ENCODE measurements at regions not wholly inside any gene's neighbourhood (a gene's known extent, or its start where the extent isn't known, plus 50 kb on each side); places are given as distances from the start of the nearest gene placed in this dataset.

DNA sequence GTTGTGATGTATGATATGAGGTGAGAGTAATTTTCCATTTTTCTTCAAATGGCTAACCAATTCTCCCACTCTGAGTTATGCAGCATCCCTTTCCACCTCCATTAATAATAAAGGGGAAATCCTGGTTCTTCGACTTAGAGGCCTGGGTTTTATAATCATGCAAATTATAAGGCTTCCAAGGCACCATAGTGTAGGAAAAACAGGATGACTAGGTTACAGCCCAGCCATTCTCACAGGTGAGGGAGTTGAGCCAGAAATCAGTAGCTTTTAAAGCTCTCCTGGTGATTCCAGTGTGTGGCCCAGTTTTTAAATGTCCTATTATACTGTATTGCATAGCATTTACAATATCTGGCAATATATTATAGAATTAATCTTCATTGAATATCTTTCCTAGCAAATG, 203.1 kb downstream of the ARHGEF9 start:
- Histone ChIP-seq H2AFZ (ENCODE audit: control insufficient read depth, low read length) (no peak overlapping the region), H3K9me3 (ENCODE audit: control insufficient read depth, low read depth, low read length) (no peaks in the 10 kb centered on the region), H3K36me3 (ENCODE audit: control insufficient read depth in 2 of 2, extremely low read depth in 1 of 2, insufficient read depth in 2 of 2, low read length in 2 of 2) (no peaks in the 10 kb centered on the region), H3K9ac (ENCODE audit: control insufficient read depth, extremely low read depth, insufficient read depth, low read length) (no peak overlapping the region), H3K27me3 (ENCODE audit: control insufficient read depth, extremely low read depth, insufficient read depth, low read length) (no peaks in the 10 kb centered on the region), H3K9me1 (ENCODE audit: control insufficient read depth, extremely low read depth, insufficient read depth, low read length) (no peaks in the 10 kb centered on the region), H3K4me1 (ENCODE audit: control insufficient read depth, extremely low read depth, insufficient read depth, low read length) (no peaks in the 10 kb centered on the region), H3K79me2 (ENCODE audit: control insufficient read depth, insufficient read depth, low read length) (no peaks in the 10 kb centered on the region), H3K4me3 (ENCODE audit: control insufficient read depth in 2 of 3, extremely low read depth in 1 of 3, insufficient read depth in 2 of 3, low read depth in 1 of 3, low read length in 3 of 3) (no peak overlapping the region), H3K4me2 (ENCODE audit: control insufficient read depth, extremely low read depth, insufficient read depth, low read depth, low read length) (no peak overlapping the region), H3K27ac (ENCODE audit: control insufficient read depth, insufficient read depth, low read length) (no peak overlapping the region), H4K20me1 (ENCODE audit: control insufficient read depth, extremely low read depth, insufficient read depth, low read length) (no peaks in the 10 kb centered on the region)
- TF ChIP-seq, protein P1, sequence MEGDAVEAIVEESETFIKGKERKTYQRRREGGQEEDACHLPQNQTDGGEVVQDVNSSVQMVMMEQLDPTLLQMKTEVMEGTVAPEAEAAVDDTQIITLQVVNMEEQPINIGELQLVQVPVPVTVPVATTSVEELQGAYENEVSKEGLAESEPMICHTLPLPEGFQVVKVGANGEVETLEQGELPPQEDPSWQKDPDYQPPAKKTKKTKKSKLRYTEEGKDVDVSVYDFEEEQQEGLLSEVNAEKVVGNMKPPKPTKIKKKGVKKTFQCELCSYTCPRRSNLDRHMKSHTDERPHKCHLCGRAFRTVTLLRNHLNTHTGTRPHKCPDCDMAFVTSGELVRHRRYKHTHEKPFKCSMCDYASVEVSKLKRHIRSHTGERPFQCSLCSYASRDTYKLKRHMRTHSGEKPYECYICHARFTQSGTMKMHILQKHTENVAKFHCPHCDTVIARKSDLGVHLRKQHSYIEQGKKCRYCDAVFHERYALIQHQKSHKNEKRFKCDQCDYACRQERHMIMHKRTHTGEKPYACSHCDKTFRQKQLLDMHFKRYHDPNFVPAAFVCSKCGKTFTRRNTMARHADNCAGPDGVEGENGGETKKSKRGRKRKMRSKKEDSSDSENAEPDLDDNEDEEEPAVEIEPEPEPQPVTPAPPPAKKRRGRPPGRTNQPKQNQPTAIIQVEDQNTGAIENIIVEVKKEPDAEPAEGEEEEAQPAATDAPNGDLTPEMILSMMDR (optimal IDR thresholded peaks at IDR 0.05 in 1 of 3, IDR thresholded peaks at IDR 0.05 in 1 of 3, conservative IDR thresholded peaks at IDR 0.05 in 1 of 3; ENCODE audit: extremely low read depth in 1 of 3, insufficient read depth in 2 of 3, low read length in 3 of 3): no peak
- TF ChIP-seq EZH2 (IDR thresholded peaks at IDR 0.05; ENCODE audit: low read length): no peak
- dilution Hi-C loops (cut with MboI; ENCODE audit: extremely low pct_ligation_motif_present, low sequenced_read_pairs): no loop called here
- DNase-seq (ENCODE audit: low read depth, low spot score) (no peak), FAIRE-seq (no peak)

DNA sequence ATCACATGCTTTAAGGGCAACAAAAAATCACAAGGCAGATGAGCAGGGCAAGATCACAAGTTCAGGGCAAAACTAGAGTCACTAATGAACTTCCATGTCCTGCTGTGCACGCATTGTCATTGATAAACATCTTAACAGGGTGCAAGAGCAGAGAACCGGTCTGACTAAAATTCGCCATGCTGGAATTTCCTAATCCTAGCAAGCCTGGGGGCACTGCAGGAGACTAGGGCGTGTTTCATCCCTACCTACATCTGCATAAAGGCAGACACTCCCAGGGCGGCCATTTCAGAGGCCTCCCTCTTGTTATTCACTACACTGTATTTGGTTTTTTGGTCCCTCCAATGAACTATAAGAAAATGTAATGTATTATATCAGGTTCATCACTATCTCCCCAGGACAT, 203.6 kb downstream of the ARHGEF9 start:
- TF ChIP-seq EZH2 (IDR thresholded peaks at IDR 0.05; ENCODE audit: low read length): no peak
- TF ChIP-seq, protein P1 (optimal IDR thresholded peaks at IDR 0.05 in 1 of 3, IDR thresholded peaks at IDR 0.05 in 1 of 3, conservative IDR thresholded peaks at IDR 0.05 in 1 of 3; ENCODE audit: extremely low read depth in 1 of 3, insufficient read depth in 2 of 3, low read length in 3 of 3): no peak
- Histone ChIP-seq H3K36me3 (ENCODE audit: control insufficient read depth in 2 of 2, extremely low read depth in 1 of 2, insufficient read depth in 2 of 2, low read length in 2 of 2) (no peaks in the 10 kb centered on the region), H3K4me1 (ENCODE audit: control insufficient read depth, extremely low read depth, insufficient read depth, low read length) (no peaks in the 10 kb centered on the region), H4K20me1 (ENCODE audit: control insufficient read depth, extremely low read depth, insufficient read depth, low read length) (no peaks in the 10 kb centered on the region), H3K79me2 (ENCODE audit: control insufficient read depth, insufficient read depth, low read length) (no peaks in the 10 kb centered on the region), H3K4me3 (ENCODE audit: control insufficient read depth in 2 of 3, extremely low read depth in 1 of 3, insufficient read depth in 2 of 3, low read depth in 1 of 3, low read length in 3 of 3) (no peak overlapping the region), H2AFZ (ENCODE audit: control insufficient read depth, low read length) (no peak overlapping the region), H3K9me3 (ENCODE audit: control insufficient read depth, low read depth, low read length) (no peaks in the 10 kb centered on the region), H3K27ac (ENCODE audit: control insufficient read depth, insufficient read depth, low read length) (no peak overlapping the region), H3K27me3 (ENCODE audit: control insufficient read depth, extremely low read depth, insufficient read depth, low read length) (no peaks in the 10 kb centered on the region), H3K9me1 (ENCODE audit: control insufficient read depth, extremely low read depth, insufficient read depth, low read length) (no peaks in the 10 kb centered on the region), H3K9ac (ENCODE audit: control insufficient read depth, extremely low read depth, insufficient read depth, low read length) (no peak overlapping the region), H3K4me2 (ENCODE audit: control insufficient read depth, extremely low read depth, insufficient read depth, low read depth, low read length) (no peak overlapping the region)
- no peak for DNase-seq (ENCODE audit: low read depth, low spot score)
- dilution Hi-C loops (cut with MboI; ENCODE audit: extremely low pct_ligation_motif_present, low sequenced_read_pairs): no loop called here
- FAIRE-seq: no peak
